Parathyroid adenoma (tissue), 2 donors: ENCODE measurements at regions not wholly inside any gene's neighbourhood (a gene's known extent, or its start where the extent isn't known, plus 50 kb on each side); places are given as distances from the start of the nearest gene placed in this dataset.

Experiments used
- H2AFZ ChIP-seq: fragments of 300-600 bp; sonication (generic); one replicate; pipeline ENCODE4 v1.7.0; 2017; ENCODE audit warnings: antibody characterized with exemption, mild to moderate bottlenecking
- H3K27ac ChIP-seq: fragments of 300-600 bp; sonication (generic); one replicate; pipeline ENCODE4 v1.7.0; 2017
- H3K27me3 ChIP-seq: fragments of 300-600 bp; sonication (generic); one replicate; pipeline ENCODE4 v1.7.0; 2017; ENCODE audit warnings: low read length; ENCODE audit not compliant: control insufficient read depth, insufficient read depth
- H3K36me3 ChIP-seq: fragments of 300-600 bp; sonication (generic); one replicate; pipeline ENCODE4 v1.7.0; 2017; ENCODE audit warnings: low read length; ENCODE audit not compliant: control insufficient read depth, insufficient read depth
- H3K4me1 ChIP-seq: fragments of 300-600 bp; sonication (generic); one replicate; pipeline ENCODE4 v1.7.0; 2017; ENCODE audit warnings: control low read depth
- H3K4me2 ChIP-seq: fragments of 300-600 bp; sonication (generic); one replicate; pipeline ENCODE4 v1.7.0; 2017; ENCODE audit warnings: low read length
- H3K4me3 ChIP-seq: fragments of 300-600 bp; sonication (generic); one replicate; pipeline ENCODE4 v1.7.0; 2017; ENCODE audit warnings: low read depth, low read length
- H3K79me2 ChIP-seq: fragments of 300-600 bp; sonication (generic); one replicate; pipeline ENCODE4 v1.7.0; 2017; ENCODE audit warnings: control low read depth
- H3K9ac ChIP-seq: fragments of 300-600 bp; sonication (generic); one replicate; pipeline ENCODE4 v1.7.0; 2017; ENCODE audit warnings: mild to moderate bottlenecking
- H3K9me3 ChIP-seq: fragments of 300-600 bp; sonication (generic); one replicate; pipeline ENCODE4 v1.7.0; 2017; ENCODE audit warnings: low read length; ENCODE audit not compliant: control insufficient read depth
- TF ChIP-seq, protein P1 (sequence below): fragments of 300-600 bp; sonication (generic); IDR thresholded peaks from one replicate; pipeline ENCODE4 v1.7.0; 2017; ENCODE audit warnings: antibody characterized with exemption, mild to moderate bottlenecking
- donor health status: primary hyperparathyroidism.

DNA sequence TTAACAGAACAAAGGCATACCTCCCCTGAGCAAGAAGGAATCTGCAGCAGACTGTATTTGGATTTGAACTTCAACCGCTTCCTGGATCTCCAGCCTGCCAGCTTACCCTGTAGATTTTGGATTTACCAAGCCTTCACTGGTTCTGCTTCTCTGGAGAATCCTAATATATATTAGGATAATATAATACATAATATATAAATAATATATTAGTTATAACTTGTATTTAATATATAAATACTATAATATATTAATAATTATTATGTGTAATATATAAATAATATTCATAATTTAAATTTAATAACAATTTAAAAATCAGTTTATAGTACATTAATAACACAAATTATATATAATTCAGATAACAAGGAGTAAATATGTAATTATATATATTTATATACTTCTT lies 121.4 kb downstream of the COX18 start:
- no peaks in the 10 kb centered on the region for H3K4me1 ChIP-seq
- H3K4me2 ChIP-seq = no peak overlapping the region
- H2AFZ ChIP-seq = no peak overlapping the region
- no peaks in the 10 kb centered on the region for H3K9me3 ChIP-seq
- TF ChIP-seq, protein P1, sequence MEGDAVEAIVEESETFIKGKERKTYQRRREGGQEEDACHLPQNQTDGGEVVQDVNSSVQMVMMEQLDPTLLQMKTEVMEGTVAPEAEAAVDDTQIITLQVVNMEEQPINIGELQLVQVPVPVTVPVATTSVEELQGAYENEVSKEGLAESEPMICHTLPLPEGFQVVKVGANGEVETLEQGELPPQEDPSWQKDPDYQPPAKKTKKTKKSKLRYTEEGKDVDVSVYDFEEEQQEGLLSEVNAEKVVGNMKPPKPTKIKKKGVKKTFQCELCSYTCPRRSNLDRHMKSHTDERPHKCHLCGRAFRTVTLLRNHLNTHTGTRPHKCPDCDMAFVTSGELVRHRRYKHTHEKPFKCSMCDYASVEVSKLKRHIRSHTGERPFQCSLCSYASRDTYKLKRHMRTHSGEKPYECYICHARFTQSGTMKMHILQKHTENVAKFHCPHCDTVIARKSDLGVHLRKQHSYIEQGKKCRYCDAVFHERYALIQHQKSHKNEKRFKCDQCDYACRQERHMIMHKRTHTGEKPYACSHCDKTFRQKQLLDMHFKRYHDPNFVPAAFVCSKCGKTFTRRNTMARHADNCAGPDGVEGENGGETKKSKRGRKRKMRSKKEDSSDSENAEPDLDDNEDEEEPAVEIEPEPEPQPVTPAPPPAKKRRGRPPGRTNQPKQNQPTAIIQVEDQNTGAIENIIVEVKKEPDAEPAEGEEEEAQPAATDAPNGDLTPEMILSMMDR = no peak
- H3K4me3 ChIP-seq = no peak overlapping the region
- H3K27me3 ChIP-seq = no peaks in the 10 kb centered on the region
- H3K36me3 ChIP-seq = no peaks in the 10 kb centered on the region
- no peak overlapping the region for H3K27ac ChIP-seq
- no peak overlapping the region for H3K9ac ChIP-seq
- H3K79me2 ChIP-seq = no peaks in the 10 kb centered on the region

DNA sequence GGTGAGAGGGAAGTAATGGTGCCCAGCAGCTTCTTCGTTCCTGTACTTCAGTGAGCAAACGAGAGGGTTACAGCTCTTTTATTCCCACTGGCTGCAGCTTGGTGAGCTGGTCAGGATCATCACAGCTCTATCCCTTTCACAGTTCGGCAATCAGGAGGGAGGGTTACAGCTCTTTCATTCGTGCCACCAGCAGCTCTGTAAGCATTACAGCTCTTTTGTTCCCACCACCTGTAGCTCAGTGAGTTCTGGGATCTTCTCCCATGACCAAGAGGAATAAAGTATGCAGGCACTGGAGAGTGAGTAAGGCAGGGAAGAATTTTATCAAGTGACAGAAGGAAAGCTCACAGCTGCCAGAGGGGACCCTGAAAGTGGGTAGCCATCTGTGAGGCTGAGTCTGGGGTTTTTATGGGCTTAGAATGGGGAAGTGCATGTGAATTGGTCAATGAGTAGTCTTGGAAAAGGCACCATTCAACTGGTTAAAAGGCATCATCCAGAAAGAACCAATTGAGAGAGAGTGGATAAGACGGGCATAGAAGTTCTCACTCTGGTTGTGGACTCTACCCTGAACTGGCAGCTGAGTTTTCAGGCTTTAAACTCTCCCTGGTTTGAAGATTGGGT lies 123.7 kb downstream of the COX18 start:
- Histone ChIP-seq H3K4me3 (no peak overlapping the region), H3K36me3 (no peaks in the 10 kb centered on the region), H3K9me3 (no peaks in the 10 kb centered on the region), H3K79me2 (no peaks in the 10 kb centered on the region), H2AFZ (no peak overlapping the region), H3K27me3 (no peaks in the 10 kb centered on the region), H3K9ac (no peak overlapping the region), H3K4me1 (no peaks in the 10 kb centered on the region), H3K27ac (no peak overlapping the region), H3K4me2 (no peak overlapping the region)
- TF ChIP-seq, protein P1 = no peak

DNA sequence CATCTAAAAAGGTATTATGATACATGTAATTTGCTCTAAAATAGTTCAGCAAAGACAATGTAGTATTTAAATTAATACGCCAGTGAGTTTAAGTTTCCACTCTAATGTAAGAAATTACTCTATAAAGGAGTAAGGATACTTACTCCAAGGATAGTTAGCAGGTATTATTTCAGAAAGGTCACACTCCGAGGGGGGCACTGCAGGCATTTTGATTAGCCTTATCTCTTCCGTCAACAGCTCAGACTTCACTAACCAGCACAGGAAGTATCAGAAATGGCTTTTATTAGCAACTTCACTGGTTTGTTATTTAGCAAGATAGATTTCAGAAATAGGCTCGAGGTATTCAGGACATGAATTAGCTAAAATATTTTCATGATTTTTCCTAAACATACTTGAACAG lies 127.0 kb downstream of the COX18 start:
- H2AFZ ChIP-seq = no peak overlapping the region
- H3K4me1 ChIP-seq = no peaks in the 10 kb centered on the region
- H3K79me2 ChIP-seq = no peaks in the 10 kb centered on the region
- no peak overlapping the region for H3K27ac ChIP-seq
- H3K4me2 ChIP-seq = no peak overlapping the region
- no peak overlapping the region for H3K4me3 ChIP-seq
- no peaks in the 10 kb centered on the region for H3K27me3 ChIP-seq
- no peaks in the 10 kb centered on the region for H3K36me3 ChIP-seq
- H3K9ac ChIP-seq = no peak overlapping the region
- TF ChIP-seq, protein P1 = no peak
- H3K9me3 ChIP-seq = no peaks in the 10 kb centered on the region

DNA sequence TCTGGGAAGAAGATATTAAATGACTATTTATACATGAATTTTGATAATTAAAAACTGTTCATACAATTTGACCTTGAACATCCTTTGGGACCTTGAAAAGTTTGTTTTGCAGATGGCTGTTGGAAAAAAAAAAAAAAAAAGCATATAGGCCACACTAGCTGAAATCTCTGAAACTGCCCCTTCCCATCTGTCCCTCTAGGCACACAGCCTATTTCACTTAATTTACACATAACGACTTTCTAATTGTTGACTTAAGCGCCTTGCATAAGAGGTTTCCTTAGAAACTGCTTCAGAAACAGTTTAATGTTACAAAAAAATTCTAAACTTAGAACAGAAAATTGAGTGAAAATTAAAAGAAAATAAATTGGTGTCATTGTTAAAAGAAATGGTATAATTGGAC lies 131.0 kb downstream of the COX18 start:
- Histone ChIP-seq H3K9ac (no peak overlapping the region), H3K79me2 (no peaks in the 10 kb centered on the region), H3K27ac (no peak overlapping the region), H3K4me1 (no peaks in the 10 kb centered on the region), H2AFZ (no peak overlapping the region), H3K4me3 (no peak overlapping the region), H3K9me3 (no peaks in the 10 kb centered on the region), H3K4me2 (no peak overlapping the region), H3K27me3 (no peaks in the 10 kb centered on the region), H3K36me3 (no peaks in the 10 kb centered on the region)
- TF ChIP-seq, protein P1 = no peak

DNA sequence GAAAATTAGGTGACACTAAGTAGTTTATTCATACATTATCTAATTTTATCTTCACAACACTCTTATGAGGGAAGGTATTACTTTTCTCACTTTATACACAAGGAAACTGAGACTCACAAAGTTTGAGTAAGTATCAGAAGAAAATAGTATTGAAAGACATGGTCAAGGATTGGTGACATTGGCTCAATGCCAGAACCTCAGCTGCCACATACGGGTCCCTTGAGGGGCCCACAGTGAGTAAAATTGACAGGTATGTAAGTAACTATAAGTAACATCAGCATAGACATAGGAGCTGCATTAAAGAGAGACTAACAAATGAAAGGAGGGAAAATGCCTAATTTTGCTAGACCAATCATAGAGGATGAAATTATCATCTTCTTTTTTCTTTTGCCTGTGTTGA lies 134.1 kb downstream of the COX18 start:
- H3K4me3 ChIP-seq = no peak overlapping the region
- H3K27ac ChIP-seq = no peak overlapping the region
- H2AFZ ChIP-seq = no peak overlapping the region
- no peak overlapping the region for H3K9ac ChIP-seq
- no peaks in the 10 kb centered on the region for H3K4me1 ChIP-seq
- H3K27me3 ChIP-seq = no peaks in the 10 kb centered on the region
- H3K9me3 ChIP-seq = no peaks in the 10 kb centered on the region
- H3K36me3 ChIP-seq = no peaks in the 10 kb centered on the region
- TF ChIP-seq, protein P1 = no peak
- no peak overlapping the region for H3K4me2 ChIP-seq
- no peaks in the 10 kb centered on the region for H3K79me2 ChIP-seq
